Right cardiac atrium (tissue), 5 donors: ENCODE measurements at regions not wholly inside any gene's neighbourhood (a gene's known extent, or its start where the extent isn't known, plus 50 kb on each side); places are given as distances from the start of the nearest gene placed in this dataset.

Source experiments
- ATAC-seq, 2 donors: fragments of 200-7000 bp; cut with Tn5 transposase; one replicate each; pipeline versions ENCODE4 v1.8.0 to v1.9.1; 2020; ENCODE audit warnings: moderate library complexity in 2 of 2, mild to moderate bottlenecking in 1 of 2
- DNase-seq, 3 donors: peaks; one replicate each; pipeline ENCODE4 v3.0.0-alpha.2; 2020
- H3K27ac ChIP-seq: one replicate; pipeline ENCODE4 v1.5.1; 2013; ENCODE audit warnings: mild to moderate bottlenecking, low read length, control low read depth, moderate library complexity
- H3K27me3 ChIP-seq: one replicate; pipeline ENCODE4 v1.6.1; 2013; ENCODE audit not compliant: control insufficient read depth, insufficient read depth
- H3K4me1 ChIP-seq: one replicate; pipeline ENCODE4 v1.6.1; 2013; ENCODE audit warnings: low read length; ENCODE audit not compliant: control insufficient read depth, insufficient read depth
- H3K4me3 ChIP-seq: one replicate; pipeline ENCODE4 v1.5.1; 2013; ENCODE audit warnings: low read length, control low read depth
- H3K9me3 ChIP-seq: one replicate; pipeline ENCODE4 v1.6.1; 2013; ENCODE audit warnings: low read length; ENCODE audit not compliant: control insufficient read depth
- WGBS: extraction: QIAGEN DNeasy Blood & Tissue Kit; methylation state at CpG from one replicate; pipeline ENCODE4 v1.1.7; 2013; 5-methylcytosine and 5-hydroxymethylcytosine counted together
- intact Hi-C, 4 donors: fragments of 100-400 bp; cut with DNase I; formaldehyde crosslinking; loops; one replicate each; pipeline versions ENCODE4 v1.11.0 to v1.14.0; 2022 to 2023
- donor health status: healthy with polysubstance abuse.
- donor health status: DM: no; HTN: yes; CAD: no.
- donor health status: DM: no; HTN: no; CAD: no.
- donor health status: DM: no; HTN: yes; CAD: no; lungs with severe emphysema.
- donor health status: DM: yes; HTN: yes; CAD: no.

- no peak overlapping the region for H3K27ac ChIP-seq
- peak in 1 of 2 donors; percentile 10 for ATAC-seq
- intact Hi-C loops = loop anchor here (5.0 to 10.0 kb wide), 4 partner anchors 96 to 148 kb away; partner anchors contain the start of gene S1PR1 (in 3 of the 4)
Observed at GRCh38 chr1:101139130-101139529, 97.7 kb upstream of the S1PR1 start.

GRCh38 chr1:101137144-101138126, 99.4 kb upstream of the S1PR1 start:
- Histone ChIP-seq H3K27me3 (no peaks in the 10 kb centered on the region), H3K27ac (no peak overlapping the region), H3K4me1 (peaks cover 2% of the 10 kb centered on the region), H3K9me3 (no peaks in the 10 kb centered on the region), H3K4me3 (no peak overlapping the region)
- 35% methylated on average over 5 of the region's 5 CpGs for WGBS
- intact Hi-C loops = loop anchor here (5.0 to 10.0 kb wide), 4 partner anchors 97 to 150 kb away; partner anchors contain the start of gene S1PR1 (in 3 of the 4)
- ATAC-seq (peak; percentile 50 to 59), DNase-seq (no peak)

More at GRCh38 chr1:101139130-101139529, 97.7 kb upstream of the S1PR1 start:
- Histone ChIP-seq H3K4me1 (peaks cover 2% of the 10 kb centered on the region), H3K4me3 (no peak overlapping the region), H3K9me3 (no peaks in the 10 kb centered on the region), H3K27me3 (no peaks in the 10 kb centered on the region)
- DNase-seq = no peak
- WGBS = 51% methylated on average over 1 of the region's 1 CpG

GRCh38 chr1:101136739-101137138, 100.1 kb upstream of the S1PR1 start:
- peak; percentile 62 to 66 for ATAC-seq
- peaks cover 2% of the 10 kb centered on the region for H3K4me1 ChIP-seq
- H3K4me3 ChIP-seq = no peak overlapping the region
- intact Hi-C loops = loop anchor here (5.0 to 10.0 kb wide), 4 partner anchors 98 to 151 kb away; partner anchors contain the start of gene S1PR1 (in 3 of the 4)
- no peak overlapping the region for H3K27ac ChIP-seq
- WGBS = 20% methylated on average over 1 of the region's 1 CpG
- no peaks in the 10 kb centered on the region for H3K9me3 ChIP-seq
- DNase-seq = no peak
- no peaks in the 10 kb centered on the region for H3K27me3 ChIP-seq

GRCh38 chr1:101136271-101136670, 100.5 kb upstream of the S1PR1 start:
- no peak for DNase-seq
- Histone ChIP-seq H3K9me3 (no peaks in the 10 kb centered on the region), H3K27ac (no peak overlapping the region), H3K4me1 (peaks cover 2% of the 10 kb centered on the region), H3K27me3 (no peaks in the 10 kb centered on the region), H3K4me3 (no peak overlapping the region)
- no peak for ATAC-seq
- intact Hi-C loops = loop anchor here (5.0 to 10.0 kb wide), 4 partner anchors 99 to 151 kb away; partner anchors contain the start of gene S1PR1 (in 3 of the 4)
- WGBS = 22% methylated on average over 3 of the region's 3 CpGs

GRCh38 chr1:101135526-101135925, 101.3 kb upstream of the S1PR1 start:
- peaks cover 2% of the 10 kb centered on the region for H3K4me1 ChIP-seq
- H3K27ac ChIP-seq = no peak overlapping the region
- intact Hi-C loops = loop anchor here (5.0 to 10.0 kb wide), 4 partner anchors 99 to 152 kb away; partner anchors contain the start of gene S1PR1 (in 3 of the 4)
- no peaks in the 10 kb centered on the region for H3K27me3 ChIP-seq
- no peaks in the 10 kb centered on the region for H3K9me3 ChIP-seq
- DNase-seq (no peak), ATAC-seq (no peak)
- over 99% methylated on average over 2 of the region's 2 CpGs for WGBS
- no peak overlapping the region for H3K4me3 ChIP-seq

- Histone ChIP-seq H3K4me1 (peaks cover 4% of the 10 kb centered on the region), H3K27ac (no peak overlapping the region), H3K4me3 (no peak overlapping the region), H3K27me3 (no peaks in the 10 kb centered on the region), H3K9me3 (no peaks in the 10 kb centered on the region)
- WGBS = 92% methylated on average over 1 of the region's 1 CpG
- DNase-seq (no peak), ATAC-seq (no peak)
- intact Hi-C loops = loop anchor here in 2 of 4 donors (10.0 kb wide), 2 partner anchors 103 to 153 kb away; partner anchors contain the start of gene S1PR1 (in 1 of the 2)
Observed at GRCh38 chr1:101131239-101131843, 105.5 kb upstream of the S1PR1 start.

GRCh38 chr1:101130673-101131072, 105.1 kb upstream of the DPH5 start:
- ATAC-seq = no peak
- WGBS = 44% methylated on average over 6 of the region's 6 CpGs

GRCh38 chr1:101128846-101129245, 103.3 kb upstream of the DPH5 start:
- no peaks in the 10 kb centered on the region for H3K9me3 ChIP-seq
- H3K27ac ChIP-seq = no peak overlapping the region
- DNase-seq (no peak), ATAC-seq (no peak)
- H3K4me1 ChIP-seq = peaks cover 2% of the 10 kb centered on the region
- intact Hi-C loops = no loop called here
- no peak overlapping the region for H3K4me3 ChIP-seq
- no peaks in the 10 kb centered on the region for H3K27me3 ChIP-seq

More at GRCh38 chr1:101130673-101131072, 105.1 kb upstream of the DPH5 start:
- intact Hi-C loops = loop anchor here in 2 of 4 donors (10.0 kb wide), 2 partner anchors 104 to 154 kb away; partner anchors contain the start of gene S1PR1 (in 1 of the 2)
- Histone ChIP-seq H3K9me3 (no peaks in the 10 kb centered on the region), H3K4me1 (peaks cover 2% of the 10 kb centered on the region), H3K27ac (no peak overlapping the region), H3K4me3 (no peak overlapping the region), H3K27me3 (no peaks in the 10 kb centered on the region)
- DNase-seq = no peak

- Histone ChIP-seq H3K4me3 (no peak overlapping the region), H3K9me3 (no peaks in the 10 kb centered on the region), H3K4me1 (peaks cover 2% of the 10 kb centered on the region), H3K27ac (no peak overlapping the region), H3K27me3 (no peaks in the 10 kb centered on the region)
- intact Hi-C loops = no loop called here
- ATAC-seq (peak in 1 of 2 donors; percentile 72), DNase-seq (no peak)
- WGBS = 33% methylated on average over 3 of the region's 3 CpGs
Observed at GRCh38 chr1:101128211-101128727, 102.7 kb upstream of the DPH5 start.

GRCh38 chr1:101124405-101124804, 98.8 kb upstream of the DPH5 start:
- H3K27me3 ChIP-seq = no peaks in the 10 kb centered on the region
- ATAC-seq (no peak), DNase-seq (no peak)
- no peak overlapping the region for H3K4me3 ChIP-seq
- no peaks in the 10 kb centered on the region for H3K9me3 ChIP-seq
- peaks cover 2% of the 10 kb centered on the region for H3K4me1 ChIP-seq
- WGBS = 94% methylated on average over 2 of the region's 2 CpGs
- no peak overlapping the region for H3K27ac ChIP-seq
- intact Hi-C loops = no loop called here
